Endothelial cell of umbilical vein (primary cell): ENCODE measurements at regions not wholly inside any gene's neighbourhood (a gene's known extent, or its start where the extent isn't known, plus 50 kb on each side); places are given as distances from the start of the nearest gene placed in this dataset.

Source experiments
- BruUV-seq: library from RNA; stranded (reverse); fragments of 400-500 nt; replicated peaks from 2 replicates; lab custom pipeline; 2021; lab: Mats Ljungman, UMichigan
- CTCF ChIA-PET: fragments of 300-600, 350-600 bp; sonication (Branson Sonifier 250); formaldehyde crosslinking; loops from one replicate; lab custom pipeline; 2021; ENCODE audit warnings: antibody characterized with exemption, inconsistent platforms; lab: Charles Lee
- POLR2A ChIA-PET: fragments of 300-600, 350-600 bp; sonication (Branson Sonifier 250); formaldehyde crosslinking; loops from one replicate; lab custom pipeline; 2021; ENCODE audit warnings: antibody characterized with exemption, inconsistent platforms; lab: Charles Lee
- DNase-seq: peaks from one replicate; pipeline ENCODE4 v3.0.0-alpha.2; 2011; ENCODE audit warnings: low read depth, low spot score
- FAIRE-seq: peaks from 2 replicates; lab custom pipeline; 2011; peaks lifted over from hg19 to GRCh38; lab: Jason Lieb, UNC
- H2AFZ ChIP-seq: 2 replicates; pipeline ENCODE4 v1.6.0; 2012; ENCODE audit warnings: low read depth, low read length, control low read depth, inconsistent platforms
- H3K27ac ChIP-seq: 2 replicates; pipeline ENCODE4 v1.5.1; 2011; ENCODE audit warnings: low read depth, mild to moderate bottlenecking, control low read depth, low read length, moderate library complexity; ENCODE audit not compliant: insufficient read depth
- H3K27me3 ChIP-seq, 2 experiments: 2 replicates each; pipeline versions ENCODE4 v1.6.0 to v1.6.1; 2011; ENCODE audit warnings: low read length in 2 of 2, mixed read lengths in 1 of 2; ENCODE audit not compliant: control insufficient read depth in 2 of 2, insufficient read depth in 2 of 2
- H3K36me3 ChIP-seq, 2 experiments: 2 replicates in 1 of 2; 3 replicates in 1 of 2; pipeline ENCODE4 v1.5.1; 2011; ENCODE audit warnings: low read length in 2 of 2, mild to moderate bottlenecking in 1 of 2, moderate library complexity in 1 of 2; ENCODE audit not compliant: control insufficient read depth in 2 of 2, insufficient read depth in 2 of 2; ENCODE audit errors: extremely low read depth in 1 of 2
- H3K4me1 ChIP-seq: 3 replicates; pipeline ENCODE4 v1.5.1; 2011; ENCODE audit warnings: mild to moderate bottlenecking, low read length; ENCODE audit not compliant: control insufficient read depth, insufficient read depth; ENCODE audit errors: extremely low read depth
- H3K4me2 ChIP-seq: 2 replicates; pipeline ENCODE4 v1.6.1; 2011; ENCODE audit warnings: low read length, control low read depth, mixed read lengths; ENCODE audit not compliant: insufficient read depth
- H3K4me3 ChIP-seq, 3 experiments: fragments of 200-600 bp in 1 of 3; sonication (generic), shearing (Covaris generic) in 1 of 3; replicated peaks in 1 of 3; 2 replicates each; pipeline ENCODE4 v1.5.1; 2011 to 2016; ENCODE audit warnings: control low read depth in 3 of 3, low read length in 3 of 3, mild to moderate bottlenecking in 2 of 3, inconsistent platforms in 1 of 3, low read depth in 1 of 3, moderate library complexity in 1 of 3; ENCODE audit not compliant: insufficient read depth in 1 of 3
- H3K79me2 ChIP-seq: 2 replicates; pipeline ENCODE4 v1.6.0; 2012; ENCODE audit warnings: low read length, inconsistent platforms; ENCODE audit not compliant: control insufficient read depth, insufficient read depth
- H3K9ac ChIP-seq: replicated peaks from 2 replicates; pipeline ENCODE3; 2011; ENCODE audit warnings: low read length, control low read depth; ENCODE audit not compliant: insufficient read depth; ENCODE audit errors: extremely low read depth
- H3K9me1 ChIP-seq: replicated peaks from 3 replicates; pipeline ENCODE4 v1.6.0; 2011; ENCODE audit warnings: mild to moderate bottlenecking, low read length; ENCODE audit not compliant: control insufficient read depth, insufficient read depth; ENCODE audit errors: extremely low read depth
- H3K9me3 ChIP-seq: replicated peaks from 2 replicates; pipeline ENCODE4 v1.5.1; 2012; ENCODE audit warnings: low read length, inconsistent platforms; ENCODE audit not compliant: control insufficient read depth, insufficient read depth
- H4K20me1 ChIP-seq: replicated peaks from 2 replicates; pipeline ENCODE3; 2011; ENCODE audit warnings: mild to moderate bottlenecking, low read length; ENCODE audit not compliant: control insufficient read depth, insufficient read depth; ENCODE audit errors: extremely low read depth
- CTCF ChIP-seq, 2 donors: IDR thresholded peaks; 1 replicate in 1 of 2; 2 replicates in 1 of 2; pipeline ENCODE4 v1.5.1; 2011; ENCODE audit warnings: low read length in 2 of 2, mild to moderate bottlenecking in 2 of 2, moderate library complexity in 2 of 2, control low read depth in 1 of 2, inconsistent platforms in 1 of 2, low read depth in 1 of 2; ENCODE audit not compliant: insufficient read depth in 1 of 2; ENCODE audit errors: extremely low read depth in 1 of 2
- EZH2 ChIP-seq: IDR thresholded peaks from 2 replicates; pipeline ENCODE4 v1.6.1; 2012; ENCODE audit warnings: borderline replicate concordance, low read depth, mild to moderate bottlenecking, moderate library complexity, low read length, inconsistent platforms; ENCODE audit not compliant: severe bottlenecking
- FOS ChIP-seq: IDR thresholded peaks from 2 replicates; pipeline ENCODE4 v1.6.1; 2011; ENCODE audit warnings: mild to moderate bottlenecking, low read length, moderate library complexity, borderline replicate concordance; ENCODE audit not compliant: insufficient read depth
- GATA2 ChIP-seq: IDR thresholded peaks from 2 replicates; pipeline ENCODE4 v1.7.0; 2011; ENCODE audit warnings: low read depth, mild to moderate bottlenecking, moderate library complexity, mixed read lengths, low read length; ENCODE audit not compliant: insufficient read length, insufficient read depth
- JUN ChIP-seq: IDR thresholded peaks from 2 replicates; pipeline ENCODE4 v1.6.1; 2011; ENCODE audit warnings: borderline replicate concordance, low read depth; ENCODE audit not compliant: insufficient read length, insufficient read depth
- MAX ChIP-seq: IDR thresholded peaks from 2 replicates; pipeline ENCODE4 v1.6.1; 2011; ENCODE audit not compliant: insufficient read depth, insufficient read length
- MYC ChIP-seq: IDR thresholded peaks from one replicate; pipeline ENCODE4 v1.6.1; 2011; ENCODE audit warnings: mild to moderate bottlenecking, low read depth, low read length
- POLR2A ChIP-seq: IDR thresholded peaks from 2 replicates; pipeline ENCODE4 v1.6.1; 2012; ENCODE audit warnings: low read depth, mild to moderate bottlenecking, control low read depth, low read length
- POLR2AphosphoS5 ChIP-seq: IDR thresholded peaks from 2 replicates; pipeline ENCODE4 v1.6.1; 2012; ENCODE audit warnings: low read depth, mild to moderate bottlenecking, control low read depth, low read length, moderate library complexity; ENCODE audit not compliant: insufficient read depth
- dilution Hi-C: fragments of 300-500 bp; cut with MboI; formaldehyde crosslinking; loops from one replicate; pipeline ENCODE4 v1.15.0; 2019; ENCODE audit warnings: low sequenced_read_pairs; ENCODE audit not compliant: extremely low pct_ligation_motif_present
- intact Hi-C: fragments of 100-400 bp; cut with micrococcal nuclease; formaldehyde crosslinking; loops from one replicate; pipeline ENCODE4 v1.10.0; 2022

- Histone ChIP-seq H3K4me3 (no peak overlapping the region), H3K9me3 (no peaks in the 10 kb centered on the region), H4K20me1 (no peaks in the 10 kb centered on the region), H3K4me2 (peak overlapping the region; percentile 43), H3K79me2 (peaks cover 19% of the 10 kb centered on the region), H3K27me3 (no peaks in the 10 kb centered on the region), H3K36me3 (no peaks in the 10 kb centered on the region), H3K4me1 (peaks cover 20% of the 10 kb centered on the region), H3K9ac (no peak overlapping the region), H3K27ac (peak overlapping the region; percentile 72), H2AFZ (peak overlapping the region; percentile 46), H3K9me1 (no peaks in the 10 kb centered on the region)
- dilution Hi-C loops (no loop called here), intact Hi-C loops (no loop called here)
- no peak for FAIRE-seq
- ChIA-PET CTCF (interaction anchor here (1.5 to 1.7 kb wide), 2 partner anchors 13 to 126 kb away, joined by 4 to 5 read pairs; no protein-coding TSS in a partner anchor), POLR2A (no interaction called here)
- DNase-seq, result no peak
- BruUV-seq, result TSS peak; percentile 93
- no peak for TF ChIP-seq EZH2
- no peak for TF ChIP-seq MAX
- TF ChIP-seq POLR2AphosphoS5, result no peak
- no peak for TF ChIP-seq JUN
- TF ChIP-seq GATA2, result no peak
- no peak for TF ChIP-seq POLR2A
- TF ChIP-seq CTCF (IDR thresholded peaks at IDR 0.05; ENCODE audit: extremely low read depth in 1 of 2, insufficient read depth in 1 of 2, low read depth in 1 of 2, low read length in 2 of 2), result no peak
Measured at GRCh38 chr9:21592063-21592338, 109.9 kb upstream of the IFNE start.

GRCh38 chr9:21597284-21597683 is 115.2 kb upstream of the IFNE start:
- H4K20me1 ChIP-seq, result no peaks in the 10 kb centered on the region
- dilution Hi-C loops, result no loop called here
- FAIRE-seq (no peak), DNase-seq (no peak)
- no peak overlapping the region for H3K4me3 ChIP-seq
- H2AFZ ChIP-seq, result peak overlapping the region; percentile 64
- no peaks in the 10 kb centered on the region for H3K27me3 ChIP-seq
- ChIA-PET POLR2A (no interaction called here), CTCF (no interaction called here)
- intact Hi-C loops, result no loop called here
- peaks cover 6% of the 10 kb centered on the region for H3K4me1 ChIP-seq
- H3K9ac ChIP-seq, result no peak overlapping the region
- H3K4me2 ChIP-seq, result no peak overlapping the region
- no peaks in the 10 kb centered on the region for H3K9me1 ChIP-seq
- H3K9me3 ChIP-seq, result no peaks in the 10 kb centered on the region
- no peak for TF ChIP-seq MYC
- no peak for TF ChIP-seq EZH2
- TF ChIP-seq GATA2, result no peak
- TF ChIP-seq FOS, result no peak
- no peak for TF ChIP-seq JUN
- no peak for TF ChIP-seq MAX
- H3K79me2 ChIP-seq, result no peaks in the 10 kb centered on the region
- no peaks in the 10 kb centered on the region for H3K36me3 ChIP-seq
- H3K27ac ChIP-seq, result no peak overlapping the region
- BruUV-seq, result no TSS peak
